Stomach (tissue), 4 donors: ENCODE measurements at regions not wholly inside any gene's neighbourhood (a gene's known extent, or its start where the extent isn't known, plus 50 kb on each side); places are given as distances from the start of the nearest gene placed in this dataset.

Source experiments
- POLR2A ChIP-seq, 4 donors: fragments of 450-650 bp; IDR thresholded peaks; one replicate each; pipeline ENCODE4 v1.6.1; 2016; ENCODE audit warnings: antibody characterized with exemption in 4 of 4, control low read depth in 2 of 4, mild to moderate bottlenecking in 1 of 4, moderate library complexity in 1 of 4
- POLR2AphosphoS5 ChIP-seq, 3 donors: sonication (generic); formaldehyde crosslinking; IDR thresholded peaks; one replicate each; pipeline ENCODE4 v1.6.1; 2016; ENCODE audit warnings: antibody characterized with exemption in 3 of 3
- TF ChIP-seq, protein P1 (sequence below), 7 experiments: fragments of 450-650 bp in 4 of 7; fragments of 200-600 bp in 3 of 7; sonication (generic) in 3 of 7; IDR thresholded peaks; one replicate each; pipeline ENCODE4 v1.5.1; 2016 to 2019; ENCODE audit warnings: antibody characterized with exemption in 7 of 7, control low read depth in 2 of 7, mild to moderate bottlenecking in 1 of 7

DNA sequence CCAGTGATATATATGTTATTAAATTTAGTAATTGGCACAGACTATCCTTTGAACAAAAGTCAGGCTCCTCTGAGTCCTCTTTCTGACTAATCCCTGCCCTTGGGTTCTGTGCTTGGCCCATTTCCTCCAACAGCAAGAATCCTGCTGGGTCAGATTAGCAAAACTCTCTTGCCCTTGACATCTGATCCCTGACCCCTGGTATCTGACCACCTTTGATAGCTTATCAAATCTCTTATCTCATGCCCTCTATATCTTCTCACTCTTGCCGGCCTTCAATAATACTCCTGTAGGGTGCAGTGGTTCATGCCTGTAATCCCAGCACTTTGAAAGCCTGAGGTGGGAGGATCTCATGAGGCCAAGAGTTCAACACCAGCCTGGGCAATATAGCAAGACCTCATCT lies 245.5 kb upstream of the FAM47A start:
- TF ChIP-seq, protein P1, sequence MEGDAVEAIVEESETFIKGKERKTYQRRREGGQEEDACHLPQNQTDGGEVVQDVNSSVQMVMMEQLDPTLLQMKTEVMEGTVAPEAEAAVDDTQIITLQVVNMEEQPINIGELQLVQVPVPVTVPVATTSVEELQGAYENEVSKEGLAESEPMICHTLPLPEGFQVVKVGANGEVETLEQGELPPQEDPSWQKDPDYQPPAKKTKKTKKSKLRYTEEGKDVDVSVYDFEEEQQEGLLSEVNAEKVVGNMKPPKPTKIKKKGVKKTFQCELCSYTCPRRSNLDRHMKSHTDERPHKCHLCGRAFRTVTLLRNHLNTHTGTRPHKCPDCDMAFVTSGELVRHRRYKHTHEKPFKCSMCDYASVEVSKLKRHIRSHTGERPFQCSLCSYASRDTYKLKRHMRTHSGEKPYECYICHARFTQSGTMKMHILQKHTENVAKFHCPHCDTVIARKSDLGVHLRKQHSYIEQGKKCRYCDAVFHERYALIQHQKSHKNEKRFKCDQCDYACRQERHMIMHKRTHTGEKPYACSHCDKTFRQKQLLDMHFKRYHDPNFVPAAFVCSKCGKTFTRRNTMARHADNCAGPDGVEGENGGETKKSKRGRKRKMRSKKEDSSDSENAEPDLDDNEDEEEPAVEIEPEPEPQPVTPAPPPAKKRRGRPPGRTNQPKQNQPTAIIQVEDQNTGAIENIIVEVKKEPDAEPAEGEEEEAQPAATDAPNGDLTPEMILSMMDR (IDR thresholded peaks at IDR 0.05): no peak
- TF ChIP-seq POLR2A (IDR thresholded peaks at IDR 0.05) (no peak), POLR2AphosphoS5 (IDR thresholded peaks at IDR 0.05) (no peak)
